GM18519 (cell line): ENCODE measurements at regions not wholly inside any gene's neighbourhood (a gene's known extent, or its start where the extent isn't known, plus 50 kb on each side); places are given as distances from the start of the nearest gene placed in this dataset.

ENCODE experiments used
- ATAC-seq: cut with Tn5 transposase; IDR thresholded peaks from one replicate; pipeline ENCODE4 v1.9.1; 2021; ENCODE audit warnings: mild to moderate bottlenecking, moderate library complexity; ENCODE audit not compliant: unreplicated experiment, low FRiP score

- no peak for ATAC-seq
Measured at GRCh38 chr1:58908561-58909560, 125.0 kb upstream of the JUN start.

DNA sequence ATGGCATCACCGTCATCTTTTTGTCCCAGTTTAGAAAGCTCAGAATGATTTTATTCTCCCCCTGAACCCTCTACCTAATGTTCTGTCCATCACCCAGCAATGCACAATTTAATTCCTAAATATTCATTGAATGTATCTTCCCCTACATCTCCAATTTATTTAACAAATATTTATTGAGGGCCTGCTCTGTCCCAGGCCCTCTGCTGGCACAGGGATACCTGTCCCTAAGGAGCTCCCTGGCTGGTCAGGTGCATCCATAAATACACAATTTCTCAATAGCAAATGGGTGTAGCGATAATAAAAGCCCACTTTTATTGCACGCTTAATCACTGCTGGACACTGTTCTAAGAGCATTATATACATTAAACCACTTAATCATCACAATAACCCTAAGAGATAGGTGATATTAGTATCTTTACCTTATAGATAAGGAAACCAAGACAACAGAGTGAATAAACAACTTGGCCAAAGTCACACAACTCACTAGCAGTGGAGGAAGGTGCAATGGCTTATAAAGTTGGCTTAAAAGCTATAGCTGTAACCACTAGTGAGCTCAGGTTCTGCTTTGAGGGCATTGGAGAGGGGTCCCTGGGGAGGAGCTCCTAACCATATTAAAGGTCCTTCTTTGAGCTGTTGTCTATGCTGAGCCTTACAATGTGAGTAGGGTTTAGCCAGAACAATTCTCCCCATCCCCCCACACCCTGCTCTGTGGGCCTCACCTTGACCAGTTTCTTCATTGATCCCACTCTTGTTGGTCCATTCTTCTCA is 126.3 kb upstream of the JUN start:
- ATAC-seq = no peak

GRCh38 chr1:58911841-58912499 is 128.1 kb upstream of the JUN start:
- ATAC-seq = no peak

- no peak for ATAC-seq
Measured at GRCh38 chr1:58914925-58915324, 131.1 kb upstream of the JUN start.

DNA sequence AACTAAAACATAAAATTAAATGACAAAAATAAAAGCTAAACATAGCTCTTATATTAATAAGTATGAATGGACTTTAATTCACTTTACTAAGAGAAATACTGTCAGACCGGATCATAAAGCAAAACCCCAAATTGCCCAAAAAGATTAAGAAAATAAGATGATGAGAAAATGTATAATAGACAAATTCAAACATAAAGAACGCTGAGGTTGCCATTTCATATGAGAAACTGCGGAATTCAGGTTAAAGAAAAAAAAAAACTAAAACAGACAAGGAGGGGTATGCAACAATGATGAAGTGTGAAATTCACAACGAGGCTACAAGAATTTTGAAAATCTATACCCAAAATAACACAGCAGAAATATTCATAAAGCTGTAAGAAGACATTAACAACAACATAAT is 133.6 kb upstream of the JUN start:
- ATAC-seq = no peak

DNA sequence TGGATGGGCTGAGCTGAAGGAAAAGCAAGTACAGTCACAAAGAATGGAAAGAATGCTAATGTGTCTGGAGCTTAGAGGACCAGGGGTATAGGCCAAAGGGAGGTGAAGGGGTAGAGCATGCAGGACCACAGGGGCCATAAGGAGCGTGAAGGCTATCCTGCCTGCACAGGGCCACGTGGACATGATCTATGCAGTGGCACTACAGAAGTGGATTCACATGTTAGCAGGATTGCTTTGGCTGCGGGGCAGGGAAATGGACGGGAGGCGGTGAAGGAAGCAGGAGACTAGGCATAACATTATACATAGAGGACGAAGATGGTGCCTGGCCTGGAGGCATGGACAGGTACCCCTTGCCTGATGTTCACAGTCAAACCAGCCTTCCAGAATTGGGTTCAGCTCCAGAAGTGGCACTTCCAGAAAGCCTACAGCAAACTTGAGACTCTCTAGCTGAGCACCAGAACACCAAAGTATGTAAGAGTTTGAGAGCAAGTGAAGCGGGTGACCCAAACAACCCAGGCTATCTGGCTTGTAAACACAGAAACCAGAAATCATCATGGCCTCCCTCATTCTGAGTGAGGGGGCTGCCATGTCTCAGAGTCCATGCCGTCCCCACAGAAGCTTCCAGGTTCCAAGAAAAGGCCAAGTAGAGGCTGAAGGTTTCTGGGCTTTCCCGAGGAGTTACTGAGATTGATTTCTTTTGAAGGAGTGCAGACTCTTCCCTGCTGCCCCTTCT is 135.5 kb upstream of the JUN start:
- ATAC-seq = no peak

DNA sequence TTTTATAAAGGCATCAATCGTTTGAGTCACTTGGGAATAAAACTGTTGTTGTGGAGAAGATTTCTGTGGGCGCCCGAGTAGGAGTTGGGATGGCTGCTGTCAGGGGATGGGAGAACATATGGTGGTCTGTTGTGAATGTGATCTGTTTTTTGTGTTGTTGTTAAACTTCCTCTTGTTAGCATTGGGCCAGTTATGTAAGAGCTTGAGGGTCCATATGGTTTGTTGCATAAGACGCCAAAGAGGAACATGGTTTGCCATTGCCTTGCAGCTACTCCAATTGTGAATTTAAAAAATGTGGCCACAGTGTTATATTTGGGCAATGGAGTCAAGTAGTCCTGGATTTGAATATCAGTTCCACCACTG is 136.1 kb upstream of the JUN start:
- ATAC-seq = no peak

DNA sequence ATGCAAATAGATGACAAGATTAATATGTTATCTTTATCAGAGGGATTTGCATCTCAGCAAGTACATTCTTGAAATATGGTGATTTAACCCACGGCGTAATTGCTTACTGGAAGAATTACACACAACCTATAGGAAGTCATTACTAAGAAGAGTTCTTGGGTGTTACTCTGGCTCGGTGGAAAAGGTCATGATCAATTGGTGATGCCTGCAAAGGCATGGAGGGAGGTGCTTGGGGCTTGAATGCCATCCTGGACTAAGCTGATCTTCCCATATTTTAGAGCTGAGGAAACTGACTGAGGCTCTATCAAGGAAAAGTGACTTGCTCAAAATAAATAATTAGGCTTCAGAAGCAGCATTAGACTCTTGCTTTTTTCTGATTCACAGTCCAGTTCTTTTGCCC is 137.5 kb upstream of the JUN start:
- no peak for ATAC-seq

GRCh38 chr1:58921751-58922150 is 137.9 kb upstream of the JUN start:
- ATAC-seq = no peak

- peak; percentile 98 for ATAC-seq
Measured at GRCh38 chr1:58922302-58923089, 138.6 kb upstream of the JUN start.

GRCh38 chr1:58923090-58923470 is 139.2 kb upstream of the JUN start:
- ATAC-seq = no peak

DNA sequence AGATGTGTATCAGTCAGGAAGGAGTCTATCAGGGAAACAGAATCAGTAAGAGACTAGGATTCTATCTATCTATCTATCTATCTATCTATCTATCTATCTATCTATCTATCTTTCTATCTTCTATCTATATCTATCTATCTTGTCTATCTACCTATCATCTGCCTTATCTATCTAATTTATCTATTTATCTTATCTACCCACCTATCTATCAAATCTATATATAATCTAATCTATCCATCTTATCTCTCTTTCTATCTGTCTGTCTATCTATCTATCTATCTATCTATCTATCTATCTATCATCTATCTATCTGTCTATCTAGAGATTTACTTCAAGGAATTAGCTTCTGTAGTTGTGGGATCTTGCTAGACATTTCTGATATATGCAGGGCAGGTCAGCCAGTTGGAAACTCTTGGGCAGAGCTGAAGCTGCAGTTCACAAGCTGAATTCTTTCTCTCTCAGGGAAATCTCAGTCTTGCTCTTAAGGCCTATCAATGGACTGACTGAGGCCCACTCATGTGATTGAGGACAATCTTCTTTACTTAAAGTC is 140.2 kb upstream of the JUN start:
- no peak for ATAC-seq

GRCh38 chr1:58924821-58925220 is 141.0 kb upstream of the JUN start:
- ATAC-seq = no peak

GRCh38 chr1:58925247-58925646 is 141.4 kb upstream of the JUN start:
- ATAC-seq = no peak

DNA sequence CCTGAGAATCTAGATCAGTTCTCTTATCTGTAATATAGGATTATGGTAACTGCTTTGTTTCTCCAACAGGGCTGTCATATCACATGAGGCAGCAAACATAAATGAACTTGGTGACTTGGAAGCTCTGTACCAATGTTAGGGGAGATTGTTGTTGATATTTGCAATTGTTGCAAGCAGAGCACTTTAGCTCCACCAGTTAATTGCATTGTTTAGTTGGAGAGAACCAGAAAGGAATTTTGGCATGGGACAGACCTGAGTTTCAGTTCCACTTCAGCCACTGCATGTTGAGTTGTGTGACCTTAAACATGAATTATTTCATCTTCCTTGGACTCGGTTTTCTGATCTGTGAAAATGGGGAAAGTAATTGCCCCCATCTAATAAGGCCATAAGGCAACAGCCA is 142.3 kb upstream of the JUN start:
- no peak for ATAC-seq

- ATAC-seq = no peak
Measured at GRCh38 chr1:58927041-58927721, 143.3 kb upstream of the JUN start.

GRCh38 chr1:58927722-58928085 is 143.9 kb upstream of the JUN start:
- no peak for ATAC-seq

GRCh38 chr1:58928514-58928913 is 144.7 kb upstream of the JUN start:
- no peak for ATAC-seq
